ENCODE measurements at regions not wholly inside any gene's neighbourhood (a gene's known extent, or its start where the extent isn't known, plus 50 kb on each side); places are given as distances from the start of the nearest gene placed in this dataset.

DNA sequence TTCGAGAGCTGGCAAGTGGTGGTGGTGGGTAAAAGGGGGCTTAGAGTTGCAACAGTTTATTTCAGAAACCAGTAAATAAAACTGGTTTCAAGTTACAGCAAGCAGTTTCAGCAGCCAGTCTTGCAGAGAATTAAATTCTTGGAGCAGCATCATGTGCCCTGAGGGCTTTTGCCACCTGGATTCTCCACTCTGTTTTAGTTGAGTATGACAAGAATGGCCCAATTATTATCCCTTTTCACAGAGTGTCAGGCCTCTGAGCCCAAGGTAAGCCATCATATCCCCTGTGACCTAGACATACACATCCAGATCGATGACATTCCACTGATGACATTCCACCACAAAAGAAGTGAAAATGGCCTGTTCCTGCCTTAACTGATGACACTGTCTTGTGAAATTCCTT is 72.8 kb upstream of the FANCL start:
- ChIA-PET POLR2A (no interaction called here), CTCF (interaction anchor here (0.7 kb wide), 1 partner anchor 13 kb away, joined by 3 read pairs; no protein-coding TSS in a partner anchor)
- ATAC-seq: no peak
- 49% methylated on average over 2 of the region's 2 CpGs for WGBS (ENCODE audit: missing lambda C conversion rate)
- no peak for FAIRE-seq
- Histone ChIP-seq H3K9me3 (no peaks in the 10 kb centered on the region), H3K27ac (no peak overlapping the region), H3K4me3 (no peak overlapping the region), H3K4me2 (no peak overlapping the region), H3K4me1 (no peaks in the 10 kb centered on the region)
- TF ChIP-seq EP300 (IDR thresholded peaks at IDR 0.05): no peak
- no peak for TF ChIP-seq FOSL2 (IDR thresholded peaks at IDR 0.05)
- TF ChIP-seq FOSL2 (CRISPR knock-in tag; IDR thresholded peaks at IDR 0.05): no peak
- TF ChIP-seq MAFK (IDR thresholded peaks at IDR 0.05; ENCODE audit: partially characterized antibody): no peak
- no peak for TF ChIP-seq EHF (CRISPR knock-in tag; IDR thresholded peaks at IDR 0.05)
- TF ChIP-seq KDM1A (IDR thresholded peaks at IDR 0.05; ENCODE audit: low read depth): no peak
- TF ChIP-seq ZFP36 (IDR thresholded peaks at IDR 0.05; ENCODE audit: borderline replicate concordance, partially characterized antibody): no peak
- no peak for DNase-seq (ENCODE audit: low read depth in 1 of 2, low spot score in 1 of 2)

DNA sequence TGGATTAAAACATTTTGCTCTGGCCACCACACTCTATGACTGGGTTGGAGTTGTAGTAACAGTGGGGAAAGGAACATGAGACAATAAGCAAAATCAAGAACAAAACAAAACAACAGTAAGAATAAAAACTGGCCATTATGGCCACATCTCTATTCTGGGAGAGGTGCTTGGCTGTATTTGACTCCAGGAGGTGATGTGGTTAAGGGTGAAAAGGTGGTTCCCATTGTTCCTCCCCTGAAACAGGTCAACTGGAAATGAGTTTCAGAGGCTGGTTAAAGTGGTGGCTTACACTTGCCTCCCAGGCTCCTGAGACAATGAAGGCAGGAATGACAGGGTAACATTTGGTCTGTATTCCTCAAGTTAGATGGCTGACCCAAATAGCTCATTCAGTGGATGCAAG is 67.3 kb upstream of the FANCL start:
- ATAC-seq: no peak
- CTCF ChIA-PET: no interaction called here
- DNase-seq (ENCODE audit: low read depth in 1 of 2, low spot score in 1 of 2): no peak
- FAIRE-seq: no peak
- H3K4me3 ChIP-seq: no peak overlapping the region
- POLR2A ChIA-PET: no interaction called here
- TF ChIP-seq HOXB13 (CRISPR knock-in tag; IDR thresholded peaks at IDR 0.05; ENCODE audit: low read depth) (no peak), NR3C1 (IDR thresholded peaks at IDR 0.05) (no peak), EP300 (IDR thresholded peaks at IDR 0.05) (no peak), BCL3 (IDR thresholded peaks at IDR 0.05) (no peak), CHD4 (IDR thresholded peaks at IDR 0.05; ENCODE audit: borderline replicate concordance) (no peak), HOXA7 (CRISPR knock-in tag; IDR thresholded peaks at IDR 0.05) (no peak), HMGXB4 (CRISPR knock-in tag; IDR thresholded peaks at IDR 0.05; ENCODE audit: borderline replicate concordance) (no peak), ZC3H11A (IDR thresholded peaks at IDR 0.05) (no peak), RAD21 (conservative IDR thresholded peaks at IDR 0.05 in 1 of 2, IDR thresholded peaks at IDR 0.05 in 1 of 2) (no peak), POLR2AphosphoS2 (conservative IDR thresholded peaks at IDR 0.05; ENCODE audit: low read length) (no peak), CBX2 (IDR thresholded peaks at IDR 0.05; ENCODE audit: borderline replicate concordance, low read depth) (no peak), ELK1 (IDR thresholded peaks at IDR 0.05; ENCODE audit: low read depth, low read length) (no peak), RFX5 (IDR thresholded peaks at IDR 0.05) (no peak), ZNF302 (CRISPR knock-in tag; IDR thresholded peaks at IDR 0.05) (no peak), CTCF (IDR thresholded peaks at IDR 0.05) (no peak), TP53 (CRISPR knock-in tag; IDR thresholded peaks at IDR 0.05) (no peak), KDM5A (IDR thresholded peaks at IDR 0.05) (no peak)
- H3K27ac ChIP-seq: no peak overlapping the region
- no peaks in the 10 kb centered on the region for H3K4me1 ChIP-seq
- no peak overlapping the region for H3K4me2 ChIP-seq
- H3K9me3 ChIP-seq: no peaks in the 10 kb centered on the region

All from A549 (cell line).